SIG-M5 treated with dmso at 0.1 percent for 504 hours (cell line): ENCODE measurements at regions not wholly inside any gene's neighbourhood (a gene's known extent, or its start where the extent isn't known, plus 50 kb on each side); places are given as distances from the start of the nearest gene placed in this dataset.

Source experiments
- DNase-seq: peaks from one replicate; lab custom pipeline; 2025; ENCODE audit not compliant: unreplicated experiment; lab: John Stamatoyannopoulos, UW

GRCh38 chr10:110355141-110355831 lies 50.6 kb upstream of the SMNDC1 start:
- no peak for DNase-seq

DNA sequence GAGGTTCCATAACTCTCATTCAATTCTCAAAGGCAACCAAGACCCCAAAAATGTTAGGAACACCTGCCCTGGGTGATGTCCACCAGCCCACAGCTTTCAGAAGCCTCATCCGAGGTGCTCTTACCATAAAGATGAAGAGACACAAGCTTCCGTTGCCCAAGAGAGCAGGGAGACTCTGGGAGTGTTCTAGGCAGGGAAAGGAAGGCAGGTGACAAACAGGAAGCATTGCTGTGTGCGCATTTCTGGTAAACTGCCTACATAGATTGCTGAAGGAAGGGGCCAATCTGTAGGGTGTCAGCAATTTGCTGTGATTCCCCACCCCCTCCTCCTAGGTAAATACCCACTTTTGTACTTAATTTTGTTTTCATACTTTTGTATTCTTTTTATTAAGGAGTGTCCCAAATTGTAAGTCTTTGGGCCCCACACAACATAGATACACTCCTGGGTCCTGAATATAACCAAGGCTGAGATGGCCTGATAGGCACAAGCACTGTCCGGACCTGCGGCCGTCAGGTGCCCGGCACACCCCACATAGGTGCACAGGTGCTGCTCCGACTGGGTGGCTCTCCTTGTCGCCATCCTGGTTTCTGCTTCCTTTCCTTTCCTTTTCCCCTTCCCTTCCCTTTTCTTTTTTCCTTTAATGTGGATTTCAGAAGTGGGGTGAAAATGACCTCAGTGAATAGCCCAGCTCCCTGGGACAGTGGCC lies 51.4 kb upstream of the SMNDC1 start:
- no peak for DNase-seq

GRCh38 chr10:110356628-110357245 lies 52.0 kb upstream of the SMNDC1 start:
- no peak for DNase-seq

DNA sequence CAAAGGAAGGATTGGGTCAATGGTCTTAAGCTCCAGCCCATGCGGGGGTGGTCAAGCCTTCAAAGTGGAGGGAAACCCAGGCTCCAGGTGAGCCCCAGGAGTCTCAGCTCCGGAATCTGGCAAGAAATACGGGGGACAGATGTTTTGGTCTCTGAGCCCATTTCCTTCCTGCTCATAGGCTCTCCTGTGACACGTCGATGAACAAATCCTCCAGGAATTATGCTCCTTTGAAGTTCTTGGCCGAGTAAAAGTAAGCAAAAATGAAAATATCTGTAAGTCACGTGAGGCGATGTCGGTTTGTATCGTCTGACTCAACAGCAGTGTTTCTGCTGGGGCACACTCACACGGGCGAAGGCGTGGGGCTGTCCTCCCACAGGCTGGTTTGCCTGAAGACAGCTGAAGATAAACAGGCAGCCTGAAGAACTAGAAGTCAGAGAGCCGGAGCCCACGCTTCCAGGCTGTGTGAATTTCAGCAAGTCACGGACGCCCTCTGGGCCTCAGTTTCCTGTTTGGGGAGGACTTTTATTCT lies 52.6 kb upstream of the SMNDC1 start:
- DNase-seq = no peak

DNA sequence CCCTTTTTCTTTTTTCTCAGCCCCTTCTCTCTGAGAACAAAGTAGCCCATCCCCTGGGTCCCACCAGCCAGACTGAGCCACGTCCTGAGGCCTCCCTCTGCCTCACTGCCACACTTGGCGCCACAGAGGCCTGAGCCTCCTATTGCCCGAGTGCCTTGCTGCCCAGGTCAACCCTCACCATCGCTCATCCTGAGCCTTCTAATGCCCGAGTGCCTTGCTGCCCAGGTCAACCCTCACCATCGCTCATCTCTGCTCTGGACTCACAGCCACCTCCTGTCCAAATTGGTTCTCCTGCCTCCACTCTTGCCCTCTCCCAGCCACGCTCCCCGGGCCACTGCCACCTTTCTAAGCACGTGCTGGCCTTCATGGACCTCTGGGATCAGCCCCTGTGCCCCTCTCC lies 53.2 kb upstream of the SMNDC1 start:
- no peak for DNase-seq

- DNase-seq = no peak
These were observed 53.6 kb upstream of the SMNDC1 start for GRCh38 chr10:110358278-110358677.

DNA sequence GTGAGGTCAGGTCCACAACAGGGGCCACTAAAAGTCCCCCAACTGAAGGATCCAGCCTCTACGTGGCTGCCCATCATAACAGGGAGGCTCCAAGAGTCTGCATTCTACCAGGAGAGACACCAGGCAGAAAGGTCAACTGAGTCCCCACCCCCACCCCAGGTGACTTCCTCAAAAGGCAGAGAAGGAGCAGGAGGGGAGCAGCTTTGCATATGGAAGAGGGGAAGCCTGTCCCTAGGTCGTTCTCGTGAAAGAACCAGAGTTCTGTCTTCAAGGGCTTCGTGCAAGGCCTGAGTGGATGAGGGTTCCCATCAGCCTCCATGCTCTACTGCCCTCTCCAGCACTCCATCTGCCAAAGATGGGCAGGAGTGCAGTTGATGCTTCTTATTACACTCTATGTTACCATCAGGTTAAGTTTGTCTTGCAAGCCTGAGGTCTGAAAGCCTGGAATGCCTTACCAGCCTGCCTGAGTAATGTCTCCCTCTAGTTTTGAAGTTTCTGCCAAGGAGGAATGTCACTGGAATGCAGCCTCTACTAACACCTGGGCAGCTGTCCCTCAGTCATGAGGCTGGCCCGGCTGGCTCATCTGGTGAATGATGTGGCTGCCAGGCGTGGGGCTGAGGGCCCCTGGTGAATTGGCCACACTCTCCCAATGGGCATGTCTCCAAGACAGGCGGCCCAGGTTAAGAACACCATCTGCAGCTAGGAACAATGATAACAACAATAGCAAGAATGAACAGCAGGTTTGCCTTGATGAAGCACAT lies 54.3 kb upstream of the SMNDC1 start:
- DNase-seq = no peak

DNA sequence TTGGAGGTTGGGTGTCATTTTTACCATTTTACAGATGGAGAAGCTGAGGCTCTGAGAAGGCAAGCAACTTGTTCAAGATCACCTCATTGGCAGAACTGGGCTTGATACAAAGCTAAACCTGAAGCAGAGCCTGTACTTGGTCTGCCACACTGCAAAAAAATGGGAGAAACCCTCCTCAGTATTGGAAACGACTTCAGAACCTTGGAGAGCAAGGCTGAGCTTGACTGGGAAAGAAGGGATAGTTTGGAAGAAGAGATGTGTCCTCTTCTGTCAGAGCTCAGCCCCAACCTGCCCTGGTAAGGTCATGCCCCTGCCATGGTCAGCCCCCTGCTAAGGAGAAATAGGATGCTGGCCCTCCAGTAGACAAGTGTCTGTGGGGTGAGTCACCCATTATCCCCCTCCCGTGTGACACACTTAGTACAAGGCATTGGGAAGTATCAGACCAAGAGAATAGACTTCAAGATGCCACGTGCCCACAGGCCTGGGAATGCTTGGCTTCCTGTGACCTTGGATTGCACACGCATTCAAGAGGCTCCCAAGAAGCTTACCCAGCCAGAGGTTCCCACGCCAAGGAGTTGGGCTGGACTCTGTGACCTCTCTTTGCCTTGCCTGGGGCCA lies 56.2 kb upstream of the SMNDC1 start:
- no peak for DNase-seq

DNA sequence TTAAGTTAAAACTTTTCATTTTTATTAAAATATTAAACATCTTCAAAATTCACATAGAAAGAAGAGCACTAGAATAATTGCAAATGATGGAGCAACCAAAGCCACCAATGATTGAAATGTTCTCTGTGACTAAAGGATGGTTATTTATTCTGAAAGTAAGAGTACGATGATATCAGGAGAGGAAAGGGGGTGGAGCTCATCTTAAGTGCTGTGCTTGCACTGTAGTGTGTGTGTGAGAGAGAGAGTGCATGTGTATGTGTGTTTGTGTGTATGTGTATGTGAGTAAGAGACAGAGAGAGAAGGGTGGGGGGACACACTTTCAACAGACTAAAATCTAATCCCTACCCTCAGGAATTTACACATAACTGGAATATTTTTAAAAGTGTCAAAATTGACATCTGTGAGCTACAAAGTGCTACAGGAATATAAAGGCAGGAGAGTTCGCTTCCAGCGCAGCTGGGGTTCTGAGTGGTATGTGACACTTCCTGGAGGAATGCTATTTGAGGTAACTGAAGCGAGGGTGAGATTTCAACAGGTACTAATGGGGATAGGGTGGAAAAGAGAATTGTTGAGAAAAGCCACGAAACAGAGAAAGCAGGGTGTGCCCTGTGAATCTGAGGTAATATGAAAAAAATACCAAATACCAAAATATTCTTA lies 57.2 kb upstream of the SMNDC1 start:
- no peak for DNase-seq

DNA sequence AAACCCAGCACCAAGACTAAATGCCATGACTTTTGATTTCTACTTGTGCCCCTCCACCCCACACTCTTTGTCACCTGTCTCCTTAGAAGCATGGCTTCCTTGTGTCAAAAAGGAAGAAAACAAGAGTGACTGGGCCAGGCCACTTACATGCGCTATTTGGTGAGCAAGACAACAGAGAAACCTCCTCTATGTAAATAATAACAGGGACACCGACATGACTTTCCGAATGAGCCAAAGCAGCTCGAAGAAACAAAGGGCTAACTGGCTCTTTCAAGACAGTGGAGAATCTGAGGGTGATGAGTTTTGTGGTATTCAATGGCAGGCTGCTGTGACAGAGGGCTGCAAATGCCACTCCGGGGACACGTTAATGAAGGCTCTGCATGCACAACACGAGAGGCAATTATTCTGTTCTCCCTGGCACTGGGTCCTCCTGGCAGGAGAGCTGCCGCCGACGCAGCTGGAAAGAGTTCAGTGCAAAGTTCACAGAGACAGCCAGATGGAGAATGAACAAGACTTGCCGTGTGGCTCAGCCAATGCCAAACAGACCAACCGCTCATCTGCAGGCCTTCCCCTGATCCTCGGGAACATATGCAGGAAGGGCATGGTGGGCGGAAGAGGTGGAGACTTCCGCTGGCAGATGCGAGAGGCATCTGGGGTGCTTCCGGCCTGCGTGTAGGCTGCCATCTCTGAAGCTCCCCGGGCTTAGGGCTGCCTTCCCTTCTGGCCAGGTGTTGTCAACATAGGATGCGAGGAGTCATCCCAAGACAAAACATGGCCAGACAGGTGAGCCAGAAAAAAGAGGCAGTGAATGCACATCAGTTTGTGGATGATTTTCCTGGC lies 59.1 kb upstream of the SMNDC1 start:
- DNase-seq = no peak

DNA sequence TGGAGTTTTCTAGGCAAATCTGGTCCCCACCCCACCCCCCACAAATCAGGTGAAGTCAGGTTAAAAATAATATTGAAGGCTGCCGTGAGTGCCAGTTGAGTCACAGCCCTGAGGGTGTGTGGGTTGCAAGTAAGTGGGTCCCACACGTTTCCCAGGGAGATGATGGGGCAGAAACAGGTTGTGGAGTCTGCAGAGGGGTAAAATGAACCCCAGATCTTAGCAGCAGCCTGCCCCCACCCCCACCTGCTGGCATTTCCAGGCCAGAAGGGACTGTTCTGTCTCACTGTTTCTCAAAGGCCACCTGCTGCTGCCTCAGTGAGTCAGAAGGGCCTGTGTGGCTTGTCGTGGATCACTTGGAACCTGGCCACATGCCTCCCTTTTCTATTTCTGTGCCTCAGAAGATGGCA lies 59.8 kb upstream of the SMNDC1 start:
- no peak for DNase-seq

- DNase-seq = no peak
These were observed 60.8 kb upstream of the SMNDC1 start for GRCh38 chr10:110365356-110366143.

GRCh38 chr10:110366635-110367034 lies 61.9 kb upstream of the SMNDC1 start:
- DNase-seq = no peak

DNA sequence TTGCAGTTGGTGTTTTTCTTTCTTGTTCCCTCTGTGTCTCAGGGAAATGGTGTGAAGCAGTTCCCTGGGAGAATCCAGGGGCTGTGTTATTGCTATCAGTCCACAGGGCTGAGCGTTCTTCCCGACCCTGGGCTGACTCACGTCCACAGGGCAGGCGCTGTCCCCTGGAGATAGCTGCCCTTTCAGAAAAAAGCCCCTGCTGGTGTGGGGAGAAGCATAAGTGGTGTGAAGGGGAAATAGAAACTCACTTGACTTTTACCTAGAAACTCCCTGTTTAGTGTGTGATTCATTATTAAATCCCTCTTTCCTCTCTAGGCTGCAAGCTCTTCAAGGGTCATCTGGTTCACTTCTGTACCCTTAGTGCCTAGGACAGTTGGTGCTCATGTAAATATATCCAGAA lies 63.3 kb upstream of the SMNDC1 start:
- DNase-seq = no peak

- no peak for DNase-seq
These were observed 63.8 kb upstream of the SMNDC1 start for GRCh38 chr10:110368556-110368955.

DNA sequence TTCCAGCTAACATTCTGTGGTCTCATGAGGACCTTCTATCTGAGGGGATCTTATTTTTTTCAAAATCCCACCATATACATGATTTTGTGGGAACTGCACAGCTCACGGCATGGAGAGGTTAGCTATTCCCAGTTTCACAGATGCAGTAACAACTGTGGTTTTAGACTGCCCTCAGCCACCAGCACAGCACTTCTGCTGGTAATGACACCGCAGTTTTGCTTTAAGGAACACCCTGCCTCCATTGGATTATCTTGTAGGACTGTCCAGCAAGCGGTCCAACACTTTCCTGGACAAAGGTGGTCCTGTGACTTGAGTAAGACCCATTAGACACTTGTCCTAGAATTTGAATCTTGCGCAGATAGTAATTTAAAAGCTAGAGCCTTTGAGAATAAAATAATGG lies 65.3 kb upstream of the SMNDC1 start:
- DNase-seq = no peak

DNA sequence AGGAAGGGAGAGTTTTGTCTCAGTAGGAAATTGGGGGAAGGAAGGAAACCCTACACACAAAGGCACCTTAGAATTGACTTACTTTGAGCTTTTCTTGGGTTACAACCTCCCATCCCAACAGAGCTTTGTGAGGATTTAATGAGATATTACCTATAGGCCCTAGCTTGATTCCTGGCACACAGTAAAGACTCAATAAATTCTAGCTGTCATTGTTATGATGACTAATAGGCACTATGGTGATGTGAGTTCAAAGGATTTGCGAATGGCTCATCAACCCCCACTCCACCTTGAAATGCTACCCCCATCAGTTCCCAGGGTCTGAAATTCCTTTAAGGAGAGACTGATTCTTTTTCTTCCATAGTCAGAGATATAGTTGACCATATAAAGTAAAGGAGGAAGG lies 67.9 kb upstream of the SMNDC1 start:
- DNase-seq = no peak

- no peak for DNase-seq
These were observed 68.3 kb upstream of the SMNDC1 start for GRCh38 chr10:110373059-110373458.
